Sciatic nerve (tissue), 2 donors: ENCODE measurements at regions not wholly inside any gene's neighbourhood (a gene's known extent, or its start where the extent isn't known, plus 50 kb on each side); places are given as distances from the start of the nearest gene placed in this dataset.
"Not testable (repeated sequence)": the region's sequence is repeated elsewhere in the genome, so short reads cannot be mapped to it uniquely, and the experiment has no call there.

ENCODE experiments used
- ATAC-seq: fragments of 200-7000 bp; cut with Tn5 transposase; one replicate; pipeline ENCODE4 v1.9.1; 2020; ENCODE audit warnings: mild to moderate bottlenecking, moderate library complexity
- DNase-seq: peaks from one replicate; pipeline ENCODE4 v3.0.0-alpha.2; 2020; ENCODE audit warnings: low spot score
- intact Hi-C: fragments of 100-400 bp; cut with DNase I; formaldehyde crosslinking; loops from one replicate; pipeline ENCODE4 v1.14.2; 2022
- donor health status: DM: no; HTN: no; CAD: no.
- donor health status: DM: no; HTN: no; CAD: no.

DNA sequence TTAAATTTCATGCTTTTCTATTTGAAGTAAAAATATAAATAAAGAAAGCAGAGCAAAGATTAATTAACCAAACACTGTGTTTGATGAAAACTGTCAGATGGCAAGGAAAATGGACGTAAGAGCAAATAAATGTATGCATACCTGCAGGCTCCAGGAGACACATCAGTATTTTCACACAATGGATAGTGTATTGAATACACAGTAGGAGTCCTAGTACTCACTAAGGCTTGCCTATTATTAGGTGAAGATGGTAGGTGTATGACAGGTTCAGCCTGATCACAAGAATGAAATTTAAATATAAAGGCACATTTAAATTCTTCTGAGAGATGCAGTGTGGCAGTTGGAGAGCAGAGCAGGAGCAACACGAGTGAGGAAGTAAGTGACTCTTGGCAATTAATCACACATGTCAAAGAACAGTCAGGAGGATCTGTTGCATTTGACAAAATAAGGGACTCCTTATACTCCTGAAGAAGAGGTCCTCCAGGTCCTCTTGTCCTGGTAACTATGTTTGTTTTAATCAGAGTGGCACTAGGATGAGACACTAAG lies 106.0 kb upstream of the NDST4 start:
- DNase-seq = no peak
- no peak for ATAC-seq
- intact Hi-C loops = no loop called here

GRCh38 chr4:115215935-115216334 lies 102.5 kb upstream of the NDST4 start:
- intact Hi-C loops = no loop called here
- ATAC-seq (no peak), DNase-seq (no peak)

DNA sequence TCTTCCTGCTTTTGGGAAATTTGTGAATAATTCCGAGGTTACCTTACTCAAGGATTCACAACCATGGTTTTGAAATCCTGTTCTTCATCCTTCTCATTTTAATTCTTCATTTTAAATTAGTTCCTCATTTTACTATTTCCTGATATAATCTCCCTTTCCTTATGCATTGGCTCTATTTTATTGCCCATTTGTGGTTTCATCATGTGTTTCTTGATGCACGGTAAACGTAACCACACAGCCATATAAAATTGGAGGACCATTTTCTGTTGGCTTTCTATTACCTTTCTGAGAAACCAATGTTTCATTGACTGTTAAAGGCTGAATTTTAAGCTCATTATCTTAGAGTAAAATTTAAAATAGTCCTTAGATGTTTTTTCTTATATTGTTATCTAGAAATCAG lies 100.3 kb upstream of the NDST4 start:
- intact Hi-C loops = no loop called here
- no peak for ATAC-seq
- no peak for DNase-seq

GRCh38 chr4:115201042-115201330 lies 87.6 kb upstream of the NDST4 start:
- intact Hi-C loops = no loop called here
- DNase-seq (no peak), ATAC-seq (no peak)

DNA sequence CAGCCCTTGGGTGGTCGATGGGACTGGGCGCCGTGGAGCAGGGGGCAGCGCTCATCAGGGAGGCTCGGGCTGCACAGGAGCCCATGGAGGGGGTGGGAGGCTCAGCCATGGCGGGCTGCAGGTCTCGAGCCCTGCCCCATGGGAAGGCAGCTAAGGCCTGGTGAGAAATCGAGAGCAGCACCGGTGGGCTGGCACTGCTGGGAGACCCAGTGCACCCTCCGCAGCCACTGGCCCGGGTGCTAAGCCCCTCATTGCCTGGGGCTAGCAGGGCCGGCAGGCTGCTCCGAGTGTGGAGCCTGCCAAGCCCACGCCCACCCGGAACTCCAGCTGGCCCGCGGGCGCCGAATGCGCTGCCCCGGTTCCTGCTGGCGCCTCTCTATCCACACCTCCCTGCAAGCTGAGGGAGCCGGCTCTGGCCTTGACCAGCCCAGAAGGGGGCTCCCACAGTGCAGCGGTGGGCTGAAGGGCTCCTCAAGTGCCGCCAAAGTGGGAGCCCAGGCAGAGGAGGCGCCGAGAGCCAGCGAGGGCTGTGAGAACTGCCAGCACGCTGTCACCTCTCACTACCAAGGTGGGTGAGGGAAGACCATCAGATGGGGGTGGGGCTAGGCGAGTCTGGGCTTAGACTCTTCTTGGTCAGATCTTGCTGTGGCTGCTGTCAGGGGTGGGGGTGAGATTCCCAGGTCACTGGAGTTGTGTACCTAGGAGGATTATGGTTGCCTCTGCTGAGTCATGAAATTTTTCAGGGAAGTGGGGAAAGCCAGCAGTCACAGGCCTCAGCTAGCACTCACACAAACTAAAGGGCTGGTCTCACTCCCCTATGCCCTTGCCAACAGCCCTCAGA lies 87.0 kb upstream of the NDST4 start:
- ATAC-seq, DNase-seq, intact Hi-C loops: not testable (repeated sequence)

DNA sequence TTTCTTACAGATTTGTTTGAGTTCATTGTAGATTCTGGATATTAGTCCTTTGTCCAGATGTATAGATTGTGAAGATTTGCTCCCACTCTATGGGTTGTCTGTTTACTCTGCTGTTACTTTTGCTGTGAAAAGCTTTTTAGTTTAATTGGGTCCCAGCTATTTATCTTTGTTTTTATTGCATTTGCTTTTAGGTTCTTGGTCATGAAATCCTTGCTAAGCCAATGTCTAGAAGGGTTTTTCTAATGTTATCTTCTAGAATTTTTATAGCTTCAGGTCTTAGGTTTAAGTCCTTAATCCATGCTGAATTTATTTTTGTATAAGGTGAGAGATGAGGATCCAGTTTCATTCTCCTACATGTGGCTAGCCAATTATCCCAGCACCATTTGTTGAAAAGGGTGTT lies 81.2 kb upstream of the NDST4 start:
- intact Hi-C loops, ATAC-seq, DNase-seq: not testable (repeated sequence)

DNA sequence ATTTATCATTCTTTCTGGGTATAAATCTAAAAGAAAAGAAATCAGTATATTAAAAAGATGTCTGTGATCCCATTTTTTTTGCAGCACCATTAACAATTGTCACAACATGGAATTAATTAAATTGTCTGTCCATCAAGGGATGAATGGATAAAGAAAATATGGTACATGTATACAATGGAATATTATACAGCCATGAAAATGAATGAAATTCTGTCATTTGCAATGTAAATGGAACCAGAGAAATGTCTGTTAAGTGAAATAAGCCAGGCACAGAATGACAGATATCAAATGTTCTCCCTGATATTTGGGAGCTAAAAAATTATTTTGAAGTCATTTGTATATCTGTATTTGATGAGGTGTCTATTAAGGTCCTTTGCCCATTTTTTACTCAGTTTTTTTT lies 77.1 kb upstream of the NDST4 start:
- intact Hi-C loops = no loop called here
- DNase-seq (no peak), ATAC-seq (no peak)

GRCh38 chr4:115187136-115187535 lies 73.7 kb upstream of the NDST4 start:
- DNase-seq (no peak), ATAC-seq (no peak)
- intact Hi-C loops = no loop called here

DNA sequence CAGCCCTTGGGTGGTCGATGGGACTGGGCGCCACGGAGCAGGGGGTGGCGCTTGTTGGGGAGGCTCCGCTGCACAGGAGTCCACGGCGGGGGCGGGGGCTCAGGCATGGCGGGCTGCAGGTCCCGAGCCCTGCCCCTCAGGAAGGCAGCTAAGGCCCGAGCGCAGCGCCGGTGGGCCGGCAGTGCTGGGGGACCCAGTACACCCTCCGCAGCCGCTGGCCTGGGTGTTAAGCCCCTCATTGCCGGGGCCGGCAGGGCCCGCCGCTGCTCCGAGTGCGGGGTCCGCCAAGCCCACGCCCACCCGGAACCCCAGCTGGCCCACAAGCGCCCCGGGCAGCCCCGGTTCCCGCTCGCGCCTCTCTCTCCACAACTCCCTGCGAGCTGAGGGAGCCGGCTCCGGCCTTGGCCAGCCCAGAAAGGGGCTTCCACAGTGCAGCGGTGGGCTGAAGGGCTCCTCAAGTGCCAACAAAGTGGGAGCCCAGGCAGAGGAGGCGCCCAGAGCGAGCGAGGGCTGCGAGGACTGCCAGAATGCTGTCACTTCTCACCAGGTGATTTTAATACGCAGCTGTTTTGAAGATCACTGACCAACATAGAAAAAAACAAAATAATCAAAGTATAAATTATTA lies 66.1 kb upstream of the NDST4 start:
- ATAC-seq, intact Hi-C loops, DNase-seq: not testable (repeated sequence)

GRCh38 chr4:115178687-115179086 lies 65.3 kb upstream of the NDST4 start:
- intact Hi-C loops, ATAC-seq, DNase-seq: not testable (repeated sequence)

DNA sequence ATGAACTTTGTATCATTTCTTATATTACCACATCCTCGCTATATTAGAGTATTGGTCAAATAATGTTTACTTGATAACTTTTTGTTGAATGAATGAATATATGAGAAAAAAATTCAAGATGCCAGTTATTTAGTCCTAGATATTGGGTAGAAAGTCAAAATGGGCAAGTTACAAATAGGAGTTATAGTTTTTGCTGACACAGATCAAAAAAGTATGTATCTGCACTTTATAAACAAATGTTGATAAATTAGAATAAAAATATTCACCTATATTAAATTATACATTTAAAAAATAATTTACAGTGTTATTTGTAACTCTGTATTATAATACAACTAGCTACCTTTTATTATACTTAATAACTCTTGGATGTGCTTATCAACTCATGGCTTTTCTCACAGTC lies 57.8 kb upstream of the NDST4 start:
- ATAC-seq (no peak), DNase-seq (no peak)
- intact Hi-C loops = no loop called here

- DNase-seq (no peak), ATAC-seq (no peak)
- intact Hi-C loops = no loop called here
These were observed 52.1 kb upstream of the NDST4 start for GRCh38 chr4:115165503-115165902.
